Bronchial epithelial cell (primary cell): ENCODE measurements at regions not wholly inside any gene's neighbourhood (a gene's known extent, or its start where the extent isn't known, plus 50 kb on each side); places are given as distances from the start of the nearest gene placed in this dataset.

Source experiments
- DNase-seq: peaks from one replicate; pipeline ENCODE4 v3.0.0-alpha.2; 2010; ENCODE audit warnings: low read depth
- FAIRE-seq: peaks from 2 replicates; lab custom pipeline; 2011; peaks lifted over from hg19 to GRCh38; lab: Jason Lieb, UNC
- H3K27me3 ChIP-seq: 2 replicates; pipeline ENCODE4 v1.5.1; 2011; ENCODE audit warnings: low read length; ENCODE audit not compliant: control insufficient read depth, insufficient read depth
- H3K36me3 ChIP-seq: 2 replicates; pipeline ENCODE4 v1.5.1; 2011; ENCODE audit warnings: low read length; ENCODE audit not compliant: control insufficient read depth, insufficient read depth
- H3K4me3 ChIP-seq: 2 replicates; pipeline ENCODE4 v1.5.1; 2011; ENCODE audit warnings: mild to moderate bottlenecking, low read depth, low read length, control low read depth
- CTCF ChIP-seq: IDR thresholded peaks from 2 replicates; pipeline ENCODE4 v1.5.1; 2011; ENCODE audit warnings: mild to moderate bottlenecking, moderate library complexity, low read length, control low read depth, inconsistent platforms; ENCODE audit not compliant: insufficient read depth, severe bottlenecking

DNA sequence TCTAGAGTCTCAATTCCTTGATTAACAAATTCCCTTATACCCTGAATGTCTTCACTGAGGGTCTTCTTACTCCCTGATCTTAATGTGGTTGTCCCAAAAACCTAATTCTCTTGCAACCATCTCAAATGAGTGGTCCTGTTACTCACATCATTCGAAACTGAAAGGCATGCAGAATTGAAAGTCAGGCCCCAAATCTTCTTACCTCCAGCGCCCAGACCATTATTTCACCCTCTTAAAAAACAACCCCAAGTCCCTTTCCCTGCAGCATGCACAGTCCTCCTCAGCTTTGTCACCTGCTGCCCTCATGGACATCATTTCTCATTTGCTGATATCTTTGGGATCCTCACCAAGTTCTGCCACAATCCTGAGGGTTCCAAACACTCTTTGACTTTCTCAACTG lies 230.1 kb downstream of the SEC16B start:
- TF ChIP-seq CTCF = no peak
- FAIRE-seq = no peak
- H3K36me3 ChIP-seq = no peaks in the 10 kb centered on the region

DNA sequence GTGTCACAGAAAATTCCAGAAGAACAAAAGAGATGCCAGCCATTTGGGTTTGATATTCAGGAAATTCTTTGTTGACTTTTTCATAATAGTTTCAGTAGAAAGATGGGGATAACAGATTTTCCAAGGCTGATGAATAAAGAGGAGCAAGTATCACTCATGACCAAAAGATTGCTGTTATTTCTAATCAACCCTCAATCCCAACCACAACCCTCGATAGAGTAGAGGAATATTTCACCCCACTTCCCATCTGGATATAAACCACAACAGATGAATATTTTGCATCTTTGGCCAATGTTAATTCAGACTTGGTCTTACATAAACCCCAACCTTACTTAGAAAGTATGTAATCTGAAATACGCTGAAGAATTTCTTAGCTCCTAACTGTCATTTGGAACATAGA lies 232.4 kb downstream of the SEC16B start:
- DNase-seq = no peak
- no peak for FAIRE-seq
- no peaks in the 10 kb centered on the region for H3K27me3 ChIP-seq
- no peaks in the 10 kb centered on the region for H3K36me3 ChIP-seq
- no peak for TF ChIP-seq CTCF
- H3K4me3 ChIP-seq = no peak overlapping the region

More for the DNA sequence above, 230.1 kb downstream of the SEC16B start:
- Histone ChIP-seq H3K4me3 (no peak overlapping the region), H3K27me3 (no peaks in the 10 kb centered on the region)
- DNase-seq = no peak

DNA sequence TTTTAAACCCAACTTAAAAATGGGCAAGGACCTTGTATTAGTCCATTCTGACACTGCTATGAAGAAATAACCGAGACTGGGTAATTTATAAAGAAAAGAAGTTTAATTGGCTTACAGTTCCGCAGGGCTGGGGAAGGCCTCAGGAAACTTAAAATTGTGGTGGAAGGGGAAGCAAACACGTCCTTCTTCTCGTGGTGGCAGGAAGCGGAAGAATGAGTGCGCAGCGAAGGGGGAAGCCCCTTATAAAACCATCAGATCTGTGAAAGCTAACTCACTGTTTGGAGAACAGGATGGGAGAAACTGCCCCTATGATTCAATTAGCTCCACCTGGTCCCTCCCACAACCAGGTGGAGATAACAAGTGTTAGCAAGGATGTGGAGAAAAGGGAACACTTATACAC lies 237.7 kb downstream of the SEC16B start:
- Histone ChIP-seq H3K27me3 (no peaks in the 10 kb centered on the region), H3K36me3 (no peaks in the 10 kb centered on the region), H3K4me3 (no peak overlapping the region)
- FAIRE-seq = no peak
- TF ChIP-seq CTCF = no peak
- DNase-seq = no peak

DNA sequence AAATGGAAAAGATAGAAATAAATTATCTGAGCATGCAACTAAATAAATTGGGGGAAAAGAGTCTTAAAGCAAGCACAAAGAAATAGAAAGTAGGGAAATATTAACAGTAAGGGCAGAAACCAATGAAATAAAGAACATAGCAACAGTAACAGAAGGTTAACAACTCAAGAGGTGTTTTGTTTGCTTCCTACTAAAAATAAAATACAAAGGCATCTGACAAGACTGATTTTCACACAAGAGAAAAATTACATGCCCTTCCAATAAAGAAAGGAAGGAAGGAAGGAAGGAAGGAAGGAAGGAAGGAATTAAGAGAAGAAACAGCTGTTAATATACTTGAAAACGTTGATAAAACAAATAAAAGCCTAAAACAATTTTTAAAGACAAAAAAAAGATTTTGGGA lies 240.2 kb downstream of the SEC16B start:
- DNase-seq (no peak), FAIRE-seq (no peak)
- TF ChIP-seq CTCF = no peak
- Histone ChIP-seq H3K4me3 (no peak overlapping the region), H3K36me3 (no peaks in the 10 kb centered on the region), H3K27me3 (no peaks in the 10 kb centered on the region)

DNA sequence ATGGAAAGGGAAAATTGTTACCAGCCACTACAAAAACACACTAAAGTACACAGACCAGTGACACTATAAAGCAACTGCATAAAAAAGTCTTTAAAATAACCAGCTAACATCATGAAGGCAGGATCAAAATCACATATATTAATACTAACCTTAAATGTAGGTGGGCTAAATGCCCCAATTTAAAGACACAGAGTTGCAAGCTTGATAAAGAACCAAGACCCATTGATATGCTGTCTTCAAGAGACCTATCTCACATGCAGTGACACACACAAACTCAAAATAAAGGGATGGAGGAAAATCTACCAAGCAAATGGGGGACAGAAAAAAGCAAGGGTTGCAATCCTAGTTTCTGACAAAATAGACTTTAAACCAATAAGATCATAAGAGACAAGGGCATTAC lies 246.3 kb downstream of the SEC16B start:
- Histone ChIP-seq H3K36me3 (no peaks in the 10 kb centered on the region), H3K4me3 (no peak overlapping the region), H3K27me3 (no peaks in the 10 kb centered on the region)
- FAIRE-seq (no peak), DNase-seq (no peak)
- no peak for TF ChIP-seq CTCF
